ENCODE measurements at regions not wholly inside any gene's neighbourhood (a gene's known extent, or its start where the extent isn't known, plus 50 kb on each side); places are given as distances from the start of the nearest gene placed in this dataset.

- no peak for DNase-seq
These were observed 245.5 kb upstream of the NRP1 start for GRCh38 chr10:33579996-33580395.

GRCh38 chr10:33573606-33574005 is 239.1 kb upstream of the NRP1 start:
- no peak for DNase-seq

- DNase-seq: no peak
These were observed 237.1 kb upstream of the NRP1 start for GRCh38 chr10:33571616-33572015.

- no peak for DNase-seq
These were observed 236.0 kb upstream of the NRP1 start for GRCh38 chr10:33570495-33570894.

GRCh38 chr10:33569702-33570101 is 235.2 kb upstream of the NRP1 start:
- no peak for DNase-seq

GRCh38 chr10:33566426-33566825 is 232.0 kb upstream of the NRP1 start:
- DNase-seq: no peak

- no peak for DNase-seq
These were observed 231.5 kb upstream of the NRP1 start for GRCh38 chr10:33566001-33566400.

- DNase-seq: no peak
These were observed 230.8 kb upstream of the NRP1 start for GRCh38 chr10:33565231-33565630.

- no peak for DNase-seq
These were observed 224.6 kb upstream of the NRP1 start for GRCh38 chr10:33559105-33559504.

- no peak for DNase-seq
These were observed 222.8 kb upstream of the NRP1 start for GRCh38 chr10:33557313-33557712.

- DNase-seq: peak; percentile 6 to 8
These were observed 222.2 kb upstream of the NRP1 start for GRCh38 chr10:33556620-33557019.

GRCh38 chr10:33556103-33556502 is 221.6 kb upstream of the NRP1 start:
- DNase-seq: no peak

- DNase-seq: no peak
These were observed 219.5 kb upstream of the NRP1 start for GRCh38 chr10:33553748-33554571.

- DNase-seq: no peak
These were observed 217.8 kb upstream of the NRP1 start for GRCh38 chr10:33552290-33552689.

- DNase-seq: no peak
These were observed 216.3 kb upstream of the NRP1 start for GRCh38 chr10:33550811-33551210.

GRCh38 chr10:33547976-33548375 is 213.5 kb upstream of the NRP1 start:
- no peak for DNase-seq

GRCh38 chr10:33546031-33546430 is 211.6 kb upstream of the NRP1 start:
- DNase-seq: no peak

GRCh38 chr10:33542752-33543505 is 208.5 kb upstream of the NRP1 start:
- no peak for DNase-seq

- no peak for DNase-seq
These were observed 204.6 kb upstream of the NRP1 start for GRCh38 chr10:33539116-33539515.

- DNase-seq: no peak
These were observed 202.6 kb upstream of the NRP1 start for GRCh38 chr10:33537066-33537465.

- DNase-seq: no peak
These were observed 202.0 kb upstream of the NRP1 start for GRCh38 chr10:33536508-33536907.

- no peak for DNase-seq
These were observed 201.4 kb upstream of the NRP1 start for GRCh38 chr10:33535866-33536265.

- DNase-seq: no peak
These were observed 199.9 kb upstream of the NRP1 start for GRCh38 chr10:33534416-33534815.

- DNase-seq: no peak
These were observed 199.1 kb upstream of the NRP1 start for GRCh38 chr10:33533612-33534011.
